ENCODE measurements at regions not wholly inside any gene's neighbourhood (a gene's known extent, or its start where the extent isn't known, plus 50 kb on each side); places are given as distances from the start of the nearest gene placed in this dataset.

GRCh38 chr10:105473170-105473569 lies 832.1 kb downstream of the SORCS3 start:
- no peak for TF ChIP-seq CTCF (IDR thresholded peaks at IDR 0.05; ENCODE audit: extremely low read depth in 1 of 2, insufficient read depth in 1 of 2, low read depth in 1 of 2, low read length in 2 of 2)
- no peak for TF ChIP-seq POLR2A (IDR thresholded peaks at IDR 0.05; ENCODE audit: low read depth, low read length)
- TF ChIP-seq, protein P1, sequence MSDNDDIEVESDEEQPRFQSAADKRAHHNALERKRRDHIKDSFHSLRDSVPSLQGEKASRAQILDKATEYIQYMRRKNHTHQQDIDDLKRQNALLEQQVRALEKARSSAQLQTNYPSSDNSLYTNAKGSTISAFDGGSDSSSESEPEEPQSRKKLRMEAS (IDR thresholded peaks at IDR 0.05; ENCODE audit: insufficient read depth, insufficient read length): no peak
- TF ChIP-seq POLR2AphosphoS5 (IDR thresholded peaks at IDR 0.05; ENCODE audit: insufficient read depth, low read depth, low read length): no peak
- TF ChIP-seq EZH2 (IDR thresholded peaks at IDR 0.05; ENCODE audit: borderline replicate concordance, low read depth, low read length, severe bottlenecking): no peak
- no peak for TF ChIP-seq FOS (IDR thresholded peaks at IDR 0.05; ENCODE audit: borderline replicate concordance, insufficient read depth, low read length)

All from endothelial cell of umbilical vein (primary cell).